Prostate gland (tissue), 2 donors: ENCODE measurements at regions not wholly inside any gene's neighbourhood (a gene's known extent, or its start where the extent isn't known, plus 50 kb on each side); places are given as distances from the start of the nearest gene placed in this dataset.

Source experiments
- DNase-seq: peaks from one replicate; pipeline ENCODE4 v3.0.0-alpha.2; 2019; ENCODE audit warnings: low spot score
- H3K27ac ChIP-seq, 2 donors: fragments of 200-600 bp; sonication (generic); 2 replicates each; pipeline ENCODE4 v1.5.1; 2017 to 2019
- H3K27me3 ChIP-seq: fragments of 200-600 bp; sonication (generic); replicated peaks from 2 replicates; pipeline ENCODE4 v1.5.1; 2019; ENCODE audit not compliant: insufficient read depth
- H3K36me3 ChIP-seq, 2 donors: fragments of 200-600 bp; sonication (generic); 1 replicate in 1 of 2; 2 replicates in 1 of 2; pipeline versions ENCODE4 v1.5.1 to v1.8.1; 2017 to 2019
- H3K4me1 ChIP-seq: fragments of 200-600 bp; sonication (generic); replicated peaks from 2 replicates; pipeline ENCODE4 v1.5.1; 2019
- H3K4me3 ChIP-seq, 2 donors: fragments of 200-600 bp; sonication (generic); 2 replicates each; pipeline ENCODE4 v1.5.1; 2017 to 2019
- H3K9me3 ChIP-seq: fragments of 200-600 bp; sonication (generic); 2 replicates; pipeline ENCODE4 v1.5.1; 2017
- CTCF ChIP-seq, 4 experiments: fragments of 200-600 bp in 2 of 4; fragments of 450-650 bp in 2 of 4; sonication (generic) in 2 of 4; IDR thresholded peaks; 1 replicate in 3 of 4; 2 replicates in 1 of 4; pipeline ENCODE4 v1.5.1; 2016 to 2019; ENCODE audit warnings: antibody characterized with exemption in 4 of 4, mild to moderate bottlenecking in 2 of 4, moderate library complexity in 2 of 4
- POLR2A ChIP-seq: fragments of 450-650 bp; IDR thresholded peaks from one replicate; pipeline ENCODE4 v1.6.1; 2016; ENCODE audit warnings: antibody characterized with exemption, mild to moderate bottlenecking
- POLR2AphosphoS5 ChIP-seq: sonication (generic); formaldehyde crosslinking; IDR thresholded peaks from one replicate; pipeline ENCODE4 v1.6.1; 2017; ENCODE audit warnings: antibody characterized with exemption
- WGBS: methylation state at CpG from one replicate; pipeline ENCODE4 v1.1.5; 2018; 5-methylcytosine and 5-hydroxymethylcytosine counted together
- intact Hi-C: fragments of 100-400 bp; cut with DNase I; formaldehyde crosslinking; loops from one replicate; pipeline ENCODE4 v1.14.2; 2022

GRCh38 chr22:44573451-44573850 is 75.4 kb upstream of the RTL6 start:
- 92% methylated on average over 4 of the region's 4 CpGs for WGBS
- no peak overlapping the region for H3K27ac ChIP-seq
- TF ChIP-seq POLR2A = no peak
- TF ChIP-seq CTCF (IDR thresholded peaks at IDR 0.05) = no peak
- no peak for TF ChIP-seq POLR2AphosphoS5
- no peaks in the 10 kb centered on the region for H3K27me3 ChIP-seq
- no peaks in the 10 kb centered on the region for H3K4me1 ChIP-seq
- DNase-seq = no peak
- intact Hi-C loops = no loop called here
- H3K36me3 ChIP-seq = no peaks in the 10 kb centered on the region
- no peak overlapping the region for H3K4me3 ChIP-seq
- no peaks in the 10 kb centered on the region for H3K9me3 ChIP-seq

- Histone ChIP-seq H3K4me1 (no peaks in the 10 kb centered on the region), H3K9me3 (no peaks in the 10 kb centered on the region), H3K27ac (no peak overlapping the region), H3K4me3 (no peak overlapping the region), H3K36me3 (no peaks in the 10 kb centered on the region), H3K27me3 (no peaks in the 10 kb centered on the region)
- WGBS = 78% methylated on average over 14 of the region's 14 CpGs
- TF ChIP-seq POLR2AphosphoS5 (no peak), POLR2A (no peak), CTCF (IDR thresholded peaks at IDR 0.05) (no peak)
- DNase-seq = no peak
- intact Hi-C loops = no loop called here
These were observed 74.6 kb upstream of the RTL6 start for GRCh38 chr22:44572414-44573207.

DNA sequence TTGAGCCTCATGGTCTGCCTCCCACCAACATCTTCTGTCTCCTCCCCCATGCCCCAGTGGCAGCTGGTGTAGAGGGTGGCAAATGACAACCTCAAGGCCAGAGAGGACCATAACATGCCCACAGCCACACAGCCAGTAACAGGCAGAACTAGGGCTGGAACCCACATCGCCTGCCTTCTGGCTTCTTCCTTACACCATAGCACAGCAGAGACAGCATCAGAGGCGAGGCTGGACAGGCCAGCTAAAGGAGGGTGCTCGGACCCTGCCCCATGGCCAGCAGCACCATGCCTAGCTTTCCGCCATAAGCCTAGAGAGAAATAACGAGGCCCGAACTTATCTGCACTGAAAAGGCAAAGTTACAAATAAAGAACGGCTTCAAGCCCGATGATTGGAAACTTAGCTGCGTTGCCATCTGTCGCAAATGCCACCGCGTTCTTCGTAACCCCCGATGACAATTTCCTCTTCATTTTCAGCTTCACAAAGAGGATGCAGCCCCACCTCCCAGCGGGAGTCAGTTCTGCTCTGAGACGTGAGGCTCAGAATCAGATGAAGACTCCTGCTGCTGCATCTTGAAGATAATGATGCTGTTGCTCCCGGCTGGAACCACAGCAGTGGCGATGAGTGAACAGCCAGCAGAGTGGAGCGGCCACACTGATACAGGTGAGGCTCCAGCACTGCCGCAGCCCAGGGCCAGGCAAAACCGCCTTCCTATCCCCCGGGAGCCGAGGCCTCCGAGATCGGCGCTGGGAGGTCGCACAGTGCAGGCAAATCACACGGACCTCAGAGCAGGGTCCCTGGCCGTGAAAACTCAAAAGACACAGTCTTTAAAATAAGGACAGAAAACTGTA is 73.8 kb upstream of the RTL6 start:
- Histone ChIP-seq H3K27me3 (no peaks in the 10 kb centered on the region), H3K27ac (no peak overlapping the region), H3K9me3 (no peaks in the 10 kb centered on the region), H3K4me1 (no peaks in the 10 kb centered on the region), H3K36me3 (no peaks in the 10 kb centered on the region), H3K4me3 (no peak overlapping the region)
- WGBS = 89% methylated on average over 29 of the region's 29 CpGs
- TF ChIP-seq POLR2A (no peak), CTCF (IDR thresholded peaks at IDR 0.05) (no peak), POLR2AphosphoS5 (no peak)
- intact Hi-C loops = no loop called here
- no peak for DNase-seq

DNA sequence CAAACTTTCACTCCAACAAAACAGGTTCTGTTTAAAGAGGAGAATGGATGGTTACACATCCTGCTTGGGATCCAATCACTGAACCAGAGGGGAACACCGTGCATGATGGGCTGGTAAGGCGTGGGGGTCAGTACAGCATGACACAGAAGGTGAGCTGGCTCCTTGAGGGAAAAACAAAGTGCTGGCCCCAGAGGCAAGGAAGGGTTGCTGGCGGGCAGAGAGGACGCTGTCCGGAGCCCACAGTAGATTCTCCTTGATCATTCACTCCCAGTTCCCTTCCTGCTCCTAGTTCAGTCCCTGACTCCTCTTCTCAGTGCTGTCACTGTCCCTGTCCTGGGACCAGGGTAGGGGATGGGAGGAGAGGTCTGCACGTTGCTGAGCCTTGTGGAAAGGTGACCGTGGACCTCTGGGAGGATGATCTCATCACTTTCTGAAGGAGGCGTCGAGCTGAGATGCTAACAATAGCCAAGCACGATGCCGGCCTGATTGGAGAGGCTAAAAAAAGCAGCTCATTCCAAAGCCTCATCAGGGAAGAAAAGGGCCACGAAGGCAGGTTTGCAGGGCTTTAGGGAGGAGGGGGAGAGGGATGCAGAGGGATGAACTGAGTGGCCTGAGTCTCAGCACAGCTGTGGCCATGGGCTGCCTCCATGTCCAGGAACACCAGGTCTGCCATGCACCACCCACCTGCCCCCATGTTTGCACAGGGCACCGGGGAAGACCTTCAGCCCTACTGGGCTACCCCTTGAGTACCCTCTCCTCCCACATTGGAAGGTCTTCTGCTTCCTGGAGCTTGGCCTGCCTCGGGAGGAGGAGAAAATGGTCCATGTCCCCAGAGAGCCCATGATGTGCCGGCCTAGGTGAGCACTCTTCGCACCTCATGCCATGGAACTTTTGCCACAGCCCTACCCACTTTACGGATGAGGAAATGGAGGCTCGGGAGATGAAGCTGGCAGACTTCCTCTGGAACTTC is 72.7 kb upstream of the RTL6 start:
- intact Hi-C loops = no loop called here
- no peaks in the 10 kb centered on the region for H3K9me3 ChIP-seq
- DNase-seq = no peak
- no peaks in the 10 kb centered on the region for H3K36me3 ChIP-seq
- no peak overlapping the region for H3K4me3 ChIP-seq
- no peak for TF ChIP-seq POLR2A
- TF ChIP-seq CTCF (IDR thresholded peaks at IDR 0.05) = no peak
- no peak for TF ChIP-seq POLR2AphosphoS5
- 74% methylated on average over 18 of the region's 18 CpGs for WGBS
- no peak overlapping the region for H3K27ac ChIP-seq
- H3K27me3 ChIP-seq = no peaks in the 10 kb centered on the region
- H3K4me1 ChIP-seq = no peaks in the 10 kb centered on the region
